GM21786 (cell line): ENCODE measurements at regions not wholly inside any gene's neighbourhood (a gene's known extent, or its start where the extent isn't known, plus 50 kb on each side); places are given as distances from the start of the nearest gene placed in this dataset.

ENCODE experiments used
- ATAC-seq: cut with Tn5 transposase; IDR thresholded peaks from one replicate; pipeline ENCODE4 v1.9.1; 2021; ENCODE audit not compliant: unreplicated experiment

- no peak for ATAC-seq
Observed at GRCh38 chr2:120580709-120581108, 155.0 kb upstream of the GLI2 start.

- ATAC-seq: no peak
Observed at GRCh38 chr2:120583121-120583520, 152.5 kb upstream of the GLI2 start.

- no peak for ATAC-seq
Observed at GRCh38 chr2:120583851-120584570, 151.7 kb upstream of the GLI2 start.

- no peak for ATAC-seq
Observed at GRCh38 chr2:120586507-120587278, 149.0 kb upstream of the GLI2 start.

GRCh38 chr2:120587279-120587996 is 148.2 kb upstream of the GLI2 start:
- ATAC-seq: no peak

- no peak for ATAC-seq
Observed at GRCh38 chr2:120587997-120588336, 147.7 kb upstream of the GLI2 start.

GRCh38 chr2:120589771-120590608 is 145.7 kb upstream of the GLI2 start:
- no peak for ATAC-seq

- ATAC-seq: no peak
Observed at GRCh38 chr2:120590841-120591240, 144.8 kb upstream of the GLI2 start.

GRCh38 chr2:120591572-120591971 is 144.1 kb upstream of the GLI2 start:
- no peak for ATAC-seq

GRCh38 chr2:120592084-120592483 is 143.6 kb upstream of the GLI2 start:
- ATAC-seq: no peak

- ATAC-seq: no peak
Observed at GRCh38 chr2:120593921-120594686, 141.6 kb upstream of the GLI2 start.

GRCh38 chr2:120594856-120595685 is 140.6 kb upstream of the GLI2 start:
- no peak for ATAC-seq

- ATAC-seq: no peak
Observed at GRCh38 chr2:120595739-120596138, 139.9 kb upstream of the GLI2 start.

GRCh38 chr2:120596191-120596811 is 139.4 kb upstream of the GLI2 start:
- ATAC-seq: no peak

- no peak for ATAC-seq
Observed at GRCh38 chr2:120596990-120597594, 138.6 kb upstream of the GLI2 start.

GRCh38 chr2:120597595-120598193 is 138.0 kb upstream of the GLI2 start:
- ATAC-seq: no peak

- no peak for ATAC-seq
Observed at GRCh38 chr2:120598416-120598815, 137.3 kb upstream of the GLI2 start.

GRCh38 chr2:120599072-120599471 is 136.6 kb upstream of the GLI2 start:
- ATAC-seq: no peak
